Kidney epithelial cell (primary cell): ENCODE measurements at regions not wholly inside any gene's neighbourhood (a gene's known extent, or its start where the extent isn't known, plus 50 kb on each side); places are given as distances from the start of the nearest gene placed in this dataset.

ENCODE experiments used
- DNase-seq: peaks from one replicate; pipeline ENCODE4 v3.0.0-alpha.2; 2010; ENCODE audit warnings: low read depth
- H3K27me3 ChIP-seq: 2 replicates; pipeline ENCODE4 v1.6.0; 2011; ENCODE audit warnings: low read length; ENCODE audit not compliant: control insufficient read depth, insufficient read depth
- H3K36me3 ChIP-seq: 2 replicates; pipeline ENCODE4 v1.5.1; 2011; ENCODE audit warnings: low read length; ENCODE audit not compliant: control insufficient read depth, insufficient read depth
- H3K4me3 ChIP-seq: 2 replicates; pipeline ENCODE4 v1.5.1; 2011; ENCODE audit warnings: low read depth, mild to moderate bottlenecking, control low read depth, low read length
- TF ChIP-seq, protein P1 (sequence below): IDR thresholded peaks from 2 replicates; pipeline ENCODE4 v1.5.1; 2011; ENCODE audit warnings: mild to moderate bottlenecking, moderate library complexity, low read length, control low read depth, inconsistent platforms; ENCODE audit not compliant: insufficient read depth, poor library complexity, severe bottlenecking

DNA sequence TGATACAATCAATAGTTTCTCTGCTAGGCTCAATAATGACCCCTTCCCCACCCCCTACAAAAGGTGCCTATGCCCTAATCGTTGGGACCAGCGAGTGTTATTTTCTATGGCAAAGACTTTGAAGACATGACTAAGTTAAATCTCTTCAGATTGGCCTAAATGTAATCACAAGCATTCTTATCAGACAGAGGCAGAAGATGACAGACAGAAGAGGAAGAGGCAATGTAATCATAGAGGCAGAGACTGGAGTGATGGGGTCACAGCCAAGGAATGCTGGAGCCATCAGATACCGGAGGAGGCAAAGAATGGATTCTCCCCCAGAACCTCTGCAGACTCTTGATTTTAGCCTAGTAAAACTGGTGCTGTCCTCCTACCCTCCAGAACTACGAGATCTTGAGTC is 159.3 kb downstream of the EDN1 start:
- DNase-seq = no peak
- H3K4me3 ChIP-seq = no peak overlapping the region
- no peaks in the 10 kb centered on the region for H3K36me3 ChIP-seq
- no peaks in the 10 kb centered on the region for H3K27me3 ChIP-seq
- TF ChIP-seq, protein P1, sequence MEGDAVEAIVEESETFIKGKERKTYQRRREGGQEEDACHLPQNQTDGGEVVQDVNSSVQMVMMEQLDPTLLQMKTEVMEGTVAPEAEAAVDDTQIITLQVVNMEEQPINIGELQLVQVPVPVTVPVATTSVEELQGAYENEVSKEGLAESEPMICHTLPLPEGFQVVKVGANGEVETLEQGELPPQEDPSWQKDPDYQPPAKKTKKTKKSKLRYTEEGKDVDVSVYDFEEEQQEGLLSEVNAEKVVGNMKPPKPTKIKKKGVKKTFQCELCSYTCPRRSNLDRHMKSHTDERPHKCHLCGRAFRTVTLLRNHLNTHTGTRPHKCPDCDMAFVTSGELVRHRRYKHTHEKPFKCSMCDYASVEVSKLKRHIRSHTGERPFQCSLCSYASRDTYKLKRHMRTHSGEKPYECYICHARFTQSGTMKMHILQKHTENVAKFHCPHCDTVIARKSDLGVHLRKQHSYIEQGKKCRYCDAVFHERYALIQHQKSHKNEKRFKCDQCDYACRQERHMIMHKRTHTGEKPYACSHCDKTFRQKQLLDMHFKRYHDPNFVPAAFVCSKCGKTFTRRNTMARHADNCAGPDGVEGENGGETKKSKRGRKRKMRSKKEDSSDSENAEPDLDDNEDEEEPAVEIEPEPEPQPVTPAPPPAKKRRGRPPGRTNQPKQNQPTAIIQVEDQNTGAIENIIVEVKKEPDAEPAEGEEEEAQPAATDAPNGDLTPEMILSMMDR = no peak

DNA sequence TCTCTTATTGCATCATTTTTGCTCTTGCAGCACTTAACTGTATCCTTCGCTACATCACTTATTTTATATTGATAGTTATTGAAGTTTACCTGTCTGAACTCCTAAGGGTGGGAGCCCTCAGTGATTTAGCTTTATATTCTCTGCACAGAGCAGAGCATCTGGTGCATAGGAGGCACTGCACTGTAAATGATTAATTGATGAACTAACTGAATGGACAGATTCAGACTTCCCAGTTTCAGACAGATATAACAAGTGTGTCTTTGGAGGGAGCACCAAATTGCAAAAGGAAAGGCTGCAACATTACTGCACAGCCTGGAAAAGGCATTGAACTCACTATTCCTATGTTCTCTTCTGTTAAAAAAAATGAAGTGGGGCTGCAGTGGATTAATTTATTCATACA is 160.3 kb downstream of the EDN1 start:
- Histone ChIP-seq H3K36me3 (no peaks in the 10 kb centered on the region), H3K27me3 (no peaks in the 10 kb centered on the region), H3K4me3 (no peak overlapping the region)
- no peak for DNase-seq
- TF ChIP-seq, protein P1 = no peak

DNA sequence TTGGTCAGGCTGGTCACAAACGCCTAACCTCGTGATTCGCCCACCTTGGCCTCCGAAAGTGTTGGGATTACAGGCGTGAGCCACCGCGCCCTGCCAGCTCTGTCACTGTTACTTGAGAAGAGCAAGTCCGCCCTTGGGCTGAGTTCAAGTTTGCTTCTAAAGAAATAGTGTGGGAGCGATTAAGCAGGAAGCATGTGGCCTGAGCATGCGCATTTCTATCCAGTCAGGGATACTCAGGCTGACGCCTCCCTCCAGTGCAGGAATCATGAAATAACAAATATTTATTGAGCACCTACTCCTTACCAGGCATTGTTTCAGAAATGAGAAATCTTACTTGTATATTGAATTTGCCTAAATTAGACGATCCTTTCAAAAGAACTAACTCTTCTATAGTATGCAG is 166.2 kb downstream of the EDN1 start:
- H3K27me3 ChIP-seq = no peaks in the 10 kb centered on the region
- no peak for DNase-seq
- TF ChIP-seq, protein P1 = no peak
- H3K36me3 ChIP-seq = no peaks in the 10 kb centered on the region
- no peak overlapping the region for H3K4me3 ChIP-seq

DNA sequence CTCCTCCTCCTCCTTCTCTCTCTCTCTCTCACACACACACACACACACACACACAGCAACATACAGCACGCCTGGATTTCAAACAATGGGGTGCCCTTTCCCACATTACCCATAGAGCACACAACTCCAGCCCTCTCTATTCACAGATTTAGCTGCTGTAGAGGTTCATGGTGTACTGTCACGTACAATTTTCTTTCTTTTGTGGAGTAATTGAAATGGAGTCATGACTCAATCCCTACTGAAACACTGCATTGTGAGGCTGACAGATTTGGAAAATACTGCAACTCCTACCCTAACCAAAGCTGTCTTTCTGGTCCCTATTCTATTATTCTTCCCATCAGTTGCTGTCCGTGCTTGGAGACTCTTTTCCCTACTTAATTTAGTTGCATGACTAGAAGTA is 166.9 kb downstream of the EDN1 start:
- Histone ChIP-seq H3K27me3 (no peaks in the 10 kb centered on the region), H3K4me3 (no peak overlapping the region), H3K36me3 (no peaks in the 10 kb centered on the region)
- DNase-seq = no peak
- TF ChIP-seq, protein P1 = no peak

DNA sequence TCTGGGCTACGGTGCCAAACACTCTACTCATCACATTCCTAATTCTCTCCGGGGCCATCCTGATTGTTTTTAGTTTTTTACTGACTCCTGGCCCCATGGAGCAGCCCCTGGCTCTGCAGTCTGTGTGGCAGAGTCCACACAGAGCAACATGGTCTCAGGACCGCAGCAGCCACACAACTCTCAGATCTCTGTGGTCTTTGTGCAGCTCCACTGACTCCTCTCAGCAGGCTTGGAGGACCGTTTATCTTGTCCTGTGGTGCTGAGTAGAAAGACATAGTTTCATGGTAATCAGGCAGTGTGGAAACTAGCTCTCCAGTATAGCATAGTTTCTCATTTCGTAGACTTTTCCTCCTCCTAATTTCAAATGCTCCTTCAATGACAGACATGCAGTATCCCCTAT is 168.4 kb downstream of the EDN1 start:
- Histone ChIP-seq H3K4me3 (no peak overlapping the region), H3K27me3 (no peaks in the 10 kb centered on the region), H3K36me3 (no peaks in the 10 kb centered on the region)
- no peak for DNase-seq
- TF ChIP-seq, protein P1 = no peak

DNA sequence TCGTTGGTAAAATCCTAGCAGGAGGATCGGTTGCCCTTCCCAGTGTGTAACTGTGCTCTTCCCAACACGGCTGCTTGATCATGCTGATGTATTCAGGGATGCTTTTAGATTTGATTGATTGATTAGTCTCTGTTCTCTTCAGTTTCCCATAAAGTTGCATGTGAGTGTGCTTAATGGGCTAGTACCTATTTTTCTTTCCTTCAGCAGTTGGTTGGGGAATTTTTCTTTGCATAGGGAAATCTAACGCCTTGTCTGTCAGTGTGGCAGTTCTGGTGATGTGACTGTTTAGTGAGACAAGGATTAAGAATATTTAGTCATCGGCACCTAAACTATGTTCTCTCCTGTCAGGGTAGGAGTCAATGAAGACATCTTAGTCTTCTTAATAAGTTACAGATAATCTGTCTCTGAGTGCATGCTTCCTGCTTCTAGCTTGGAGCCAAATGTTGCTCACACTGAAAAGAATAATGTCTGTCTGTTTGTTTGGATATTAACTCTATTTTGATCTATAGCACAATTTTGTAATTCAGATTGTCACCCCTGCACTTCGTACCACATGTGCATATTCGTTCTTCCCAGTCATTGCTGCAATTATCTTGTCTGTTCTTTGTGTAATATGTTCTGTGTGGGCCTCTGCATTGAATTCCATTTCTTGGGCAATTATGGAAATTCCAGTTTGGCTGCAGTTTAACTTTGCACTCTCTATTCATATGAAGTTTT is 169.9 kb downstream of the EDN1 start:
- no peaks in the 10 kb centered on the region for H3K27me3 ChIP-seq
- TF ChIP-seq, protein P1 = no peak
- H3K36me3 ChIP-seq = no peaks in the 10 kb centered on the region
- H3K4me3 ChIP-seq = no peak overlapping the region
- DNase-seq = no peak
